ENCODE measurements at regions not wholly inside any gene's neighbourhood (a gene's known extent, or its start where the extent isn't known, plus 50 kb on each side); places are given as distances from the start of the nearest gene placed in this dataset.

GRCh38 chr22:47673557-47673956 lies 911.1 kb downstream of the TBC1D22A start:
- no peak for TF ChIP-seq CTCF (IDR thresholded peaks at IDR 0.05; ENCODE audit: control insufficient read depth, extremely low read depth, insufficient read depth)

GRCh38 chr22:47672526-47672925 lies 910.1 kb downstream of the TBC1D22A start:
- H3K4me3 ChIP-seq (ENCODE audit: low read depth, low read length), result no peak overlapping the region
- TF ChIP-seq CTCF (IDR thresholded peaks at IDR 0.05; ENCODE audit: control insufficient read depth, extremely low read depth, insufficient read depth), result no peak
- no peak for DNase-seq (ENCODE audit: low read depth)

More at GRCh38 chr22:47673557-47673956, 911.1 kb downstream of the TBC1D22A start:
- no peak overlapping the region for H3K4me3 ChIP-seq (ENCODE audit: low read depth, low read length)
- DNase-seq (ENCODE audit: low read depth), result no peak

GRCh38 chr22:47665151-47665550 lies 902.7 kb downstream of the TBC1D22A start:
- no peak for TF ChIP-seq CTCF (IDR thresholded peaks at IDR 0.05; ENCODE audit: control insufficient read depth, extremely low read depth, insufficient read depth)
- H3K4me3 ChIP-seq (ENCODE audit: low read depth, low read length), result no peak overlapping the region
- no peak for DNase-seq (ENCODE audit: low read depth)

- no peak overlapping the region for H3K4me3 ChIP-seq (ENCODE audit: low read depth, low read length)
- no peak for DNase-seq (ENCODE audit: low read depth)
- no peak for TF ChIP-seq CTCF (IDR thresholded peaks at IDR 0.05; ENCODE audit: control insufficient read depth, extremely low read depth, insufficient read depth)
These were observed 901.5 kb downstream of the TBC1D22A start for GRCh38 chr22:47663615-47664605.

GRCh38 chr22:47659467-47660223 lies 897.2 kb downstream of the TBC1D22A start:
- TF ChIP-seq CTCF (IDR thresholded peaks at IDR 0.05; ENCODE audit: control insufficient read depth, extremely low read depth, insufficient read depth), result no peak
- no peak for DNase-seq (ENCODE audit: low read depth)
- no peak overlapping the region for H3K4me3 ChIP-seq (ENCODE audit: low read depth, low read length)

GRCh38 chr22:47658182-47658581 lies 895.7 kb downstream of the TBC1D22A start:
- no peak overlapping the region for H3K4me3 ChIP-seq (ENCODE audit: low read depth, low read length)
- TF ChIP-seq CTCF (IDR thresholded peaks at IDR 0.05; ENCODE audit: control insufficient read depth, extremely low read depth, insufficient read depth), result no peak
- no peak for DNase-seq (ENCODE audit: low read depth)
